HCT116 (cell line): ENCODE measurements at regions not wholly inside any gene's neighbourhood (a gene's known extent, or its start where the extent isn't known, plus 50 kb on each side); places are given as distances from the start of the nearest gene placed in this dataset.

Source experiments
- ATAC-seq: fragments of 200-7000 bp; cut with Tn5 transposase; 2 replicates; pipeline ENCODE4 v1.9.1; 2020; ENCODE audit warnings: mild to moderate bottlenecking, moderate library complexity
- BruUV-seq: library from RNA; stranded (reverse); fragments of 400-500 nt; replicated peaks from 2 replicates; lab custom pipeline; 2021; lab: Mats Ljungman, UMichigan
- CTCF ChIA-PET: fragments of 300-600 bp; sonication (Branson Sonifier 250); formaldehyde crosslinking; loops from one replicate; lab custom pipeline; 2021; ENCODE audit warnings: antibody characterized with exemption; lab: Charles Lee
- POLR2A ChIA-PET: fragments of 300-600, 350-600 bp; sonication (Branson Sonifier 250); formaldehyde crosslinking; loops from one replicate; lab custom pipeline; 2021; ENCODE audit warnings: antibody characterized with exemption; lab: Charles Lee
- RAD21 ChIA-PET, 2 experiments: fragments of 300-600 bp; sonication (Branson Sonifier 250); formaldehyde crosslinking; loops; one replicate each; lab custom pipeline; 2023; ENCODE audit warnings: low total read pairs in 2 of 2; ENCODE audit not compliant: uncharacterized antibody in 2 of 2, unreplicated experiment in 2 of 2, low non-redundant PET in 1 of 2; lab: Charles Lee
- DNase-seq: peaks from one replicate; pipeline ENCODE4 v3.0.0-alpha.2; 2010; ENCODE audit warnings: low read depth, low spot score
- H2AFZ ChIP-seq: fragments of 200-600 bp; shearing (Covaris generic), sonication (generic); 2 replicates; pipeline ENCODE4 v1.6.1; 2017; ENCODE audit warnings: low read depth, mixed run types, mixed read lengths, antibody characterized with exemption, low read length; ENCODE audit not compliant: poor library complexity, severe bottlenecking
- H3K27ac ChIP-seq: 2 replicates; pipeline ENCODE4 v1.5.1; 2012; ENCODE audit warnings: low read depth, low read length
- H3K27me3 ChIP-seq: fragments of 200-600 bp; sonication (generic); 2 replicates; pipeline ENCODE4 v1.6.1; 2016; ENCODE audit warnings: mixed run types, low read length, mixed read lengths; ENCODE audit not compliant: insufficient read depth
- H3K36me3 ChIP-seq, 2 experiments: fragments of 200-500 bp in 1 of 2; fragments of 200-600 bp in 1 of 2; sonication (Bioruptor generic) in 1 of 2; sonication (generic) in 1 of 2; 2 replicates each; pipeline versions ENCODE4 v1.5.1 to v1.6.1; 2014 to 2016; ENCODE audit warnings: low read length in 2 of 2, inconsistent platforms in 1 of 2, mixed read lengths in 1 of 2, mixed run types in 1 of 2; ENCODE audit not compliant: insufficient read depth in 2 of 2, control insufficient read depth in 1 of 2
- H3K4me1 ChIP-seq, 2 experiments: fragments of 200-600 bp in 1 of 2; sonication (generic) in 1 of 2; 2 replicates each; pipeline versions ENCODE4 v1.5.1 to v1.6.1; 2012 to 2017; ENCODE audit warnings: low read length in 2 of 2, inconsistent platforms in 1 of 2, mild to moderate bottlenecking in 1 of 2, mixed read lengths in 1 of 2, mixed run types in 1 of 2, moderate library complexity in 1 of 2; ENCODE audit not compliant: insufficient read depth in 2 of 2, control insufficient read depth in 1 of 2
- H3K4me2 ChIP-seq: fragments of 200-600 bp; sonication (generic); 2 replicates; pipeline ENCODE4 v1.6.1; 2017; ENCODE audit warnings: mixed run types, low read length, mixed read lengths
- H3K4me3 ChIP-seq, 2 experiments: fragments of 200-600 bp in 1 of 2; sonication (generic) in 1 of 2; replicated peaks in 1 of 2; 2 replicates each; pipeline ENCODE4 v1.5.1; 2011 to 2016; ENCODE audit warnings: low read length in 2 of 2, control low read depth in 1 of 2, low read depth in 1 of 2, mild to moderate bottlenecking in 1 of 2, mixed read lengths in 1 of 2, mixed run types in 1 of 2
- H3K79me2 ChIP-seq: fragments of 200-600 bp; sonication (generic); 2 replicates; pipeline ENCODE4 v1.6.1; 2017; ENCODE audit warnings: mild to moderate bottlenecking, mixed run types, low read length, moderate library complexity, mixed read lengths; ENCODE audit not compliant: insufficient read depth
- H3K9ac ChIP-seq: fragments of 200-600 bp; sonication (generic); 2 replicates; pipeline ENCODE4 v1.6.1; 2016; ENCODE audit warnings: low read length, mixed read lengths
- H3K9me2 ChIP-seq: fragments of 200-600 bp; sonication (generic), shearing (Covaris generic); 2 replicates; pipeline ENCODE4 v1.6.1; 2017; ENCODE audit warnings: mixed run types, mild to moderate bottlenecking, moderate library complexity; ENCODE audit not compliant: insufficient read depth
- H3K9me3 ChIP-seq, 2 experiments: fragments of 200-500 bp in 1 of 2; fragments of 200-600 bp in 1 of 2; sonication (Bioruptor generic) in 1 of 2; sonication (generic) in 1 of 2; 2 replicates each; pipeline ENCODE4 v1.6.1; 2014 to 2017; ENCODE audit warnings: low read length in 2 of 2, mixed read lengths in 2 of 2, inconsistent platforms in 1 of 2, low read depth in 1 of 2, mild to moderate bottlenecking in 1 of 2, mixed run types in 1 of 2, moderate library complexity in 1 of 2; ENCODE audit not compliant: control insufficient read depth in 1 of 2, insufficient read depth in 1 of 2
- H4K20me1 ChIP-seq: fragments of 200-600 bp; sonication (generic), shearing (Covaris generic); 2 replicates; pipeline ENCODE4 v1.6.1; 2017; ENCODE audit warnings: mixed run types, mild to moderate bottlenecking, moderate library complexity; ENCODE audit not compliant: insufficient read depth
- CBX3 ChIP-seq: IDR thresholded peaks from 2 replicates; pipeline ENCODE4 v1.6.1; 2012; ENCODE audit warnings: low read depth
- CEBPB ChIP-seq: IDR thresholded peaks from 2 replicates; pipeline ENCODE4 v1.6.1; 2012; ENCODE audit warnings: low read depth
- EGR1 ChIP-seq: IDR thresholded peaks from 2 replicates; pipeline ENCODE4 v1.6.1; 2012; ENCODE audit warnings: low read depth
- ELF1 ChIP-seq: IDR thresholded peaks from 2 replicates; pipeline ENCODE4 v1.6.1; 2012; ENCODE audit warnings: low read depth, borderline replicate concordance
- EZH2 ChIP-seq: fragments of 200-600 bp; sonication (generic); IDR thresholded peaks from 2 replicates; pipeline ENCODE4 v1.6.1; 2017; ENCODE audit warnings: antibody characterized with exemption, mixed run types
- POLR2A ChIP-seq: IDR thresholded peaks from 2 replicates; pipeline ENCODE4 v1.7.0; 2011; ENCODE audit warnings: borderline replicate concordance; ENCODE audit not compliant: insufficient read depth, insufficient read length; ENCODE audit errors: extremely low read depth
- POLR2AphosphoS5 ChIP-seq: IDR thresholded peaks from 2 replicates; pipeline ENCODE4 v1.6.1; 2011; ENCODE audit warnings: mild to moderate bottlenecking, low read depth, low read length, moderate library complexity
- RAD21 ChIP-seq: IDR thresholded peaks from 2 replicates; pipeline ENCODE4 v1.6.1; 2012; ENCODE audit warnings: low read depth, mild to moderate bottlenecking
- REST ChIP-seq: IDR thresholded peaks from 2 replicates; pipeline ENCODE4 v1.6.1; 2012; ENCODE audit warnings: low read depth
- SRF ChIP-seq: IDR thresholded peaks from 2 replicates; pipeline ENCODE4 v1.6.1; 2012; ENCODE audit warnings: low read depth
- ZNF274 ChIP-seq: fragments of 200-500 bp; sonication (Bioruptor generic); IDR thresholded peaks from 2 replicates; pipeline ENCODE4 v1.6.1; 2014; ENCODE audit warnings: mild to moderate bottlenecking, low read depth, low read length, inconsistent platforms
- intact Hi-C: fragments of 100-400 bp; cut with micrococcal nuclease; formaldehyde crosslinking; loops from 2 replicates; pipeline ENCODE4 v1.10.0; 2022

- Histone ChIP-seq H3K4me1 (no peaks in the 10 kb centered on the region), H3K27me3 (no peaks in the 10 kb centered on the region), H2AFZ (no peak overlapping the region), H3K36me3 (no peaks in the 10 kb centered on the region), H3K79me2 (no peaks in the 10 kb centered on the region), H3K4me2 (no peak overlapping the region), H3K9me3 (no peaks in the 10 kb centered on the region), H3K4me3 (no peak overlapping the region), H3K27ac (no peak overlapping the region), H4K20me1 (no peaks in the 10 kb centered on the region), H3K9ac (no peak overlapping the region), H3K9me2 (no peaks in the 10 kb centered on the region)
- RAD21 ChIA-PET: no interaction called here
- TF ChIP-seq CEBPB (no peak), CBX3 (no peak), ZNF274 (no peak)
- POLR2A ChIA-PET: no interaction called here
- no peak for DNase-seq
- no TSS peak for BruUV-seq
- intact Hi-C loops: no loop called here
- ATAC-seq: no peak
- CTCF ChIA-PET: no interaction called here
Observed at GRCh38 chr13:33550276-33550675, 264.7 kb upstream of the STARD13 start.

- CTCF ChIA-PET: no interaction called here
- Histone ChIP-seq H3K4me1 (no peaks in the 10 kb centered on the region), H2AFZ (no peak overlapping the region), H3K4me3 (no peak overlapping the region), H3K9me2 (no peaks in the 10 kb centered on the region), H3K27ac (no peak overlapping the region), H4K20me1 (no peaks in the 10 kb centered on the region), H3K9ac (no peak overlapping the region), H3K27me3 (no peaks in the 10 kb centered on the region)
- ATAC-seq: no peak
- POLR2A ChIA-PET: no interaction called here
- intact Hi-C loops: no loop called here
- RAD21 ChIA-PET: no interaction called here
- TF ChIP-seq SRF (no peak), POLR2AphosphoS5 (no peak), EGR1 (no peak), EZH2 (no peak), POLR2A (no peak), ELF1 (no peak), REST (no peak), RAD21 (no peak)
- TF ChIP-seq, all 23 proteins: peak for 0
- Histone ChIP-seq H3K9me3 (no peaks in the 10 kb centered on the region), H3K4me2 (no peak overlapping the region), H3K36me3 (no peaks in the 10 kb centered on the region), H3K79me2 (no peaks in the 10 kb centered on the region)
- no peak for DNase-seq
- no TSS peak for BruUV-seq
Observed at GRCh38 chr13:33550885-33551284, 265.3 kb upstream of the STARD13 start.
